Endodermal cell (in vitro differentiated cells): ENCODE measurements at regions not wholly inside any gene's neighbourhood (a gene's known extent, or its start where the extent isn't known, plus 50 kb on each side); places are given as distances from the start of the nearest gene placed in this dataset.

ENCODE experiments used
- DNase-seq: peaks from one replicate; pipeline ENCODE4 v3.0.0-alpha.2; 2017
- H3K27ac ChIP-seq: 2 replicates; pipeline ENCODE4 v1.5.1; 2013; ENCODE audit warnings: mild to moderate bottlenecking, low read depth, low read length, moderate library complexity
- H3K27me3 ChIP-seq: 2 replicates; pipeline ENCODE4 v1.6.1; 2013; ENCODE audit warnings: mild to moderate bottlenecking, low read length, moderate library complexity; ENCODE audit not compliant: insufficient read depth, control insufficient read depth, poor library complexity, severe bottlenecking
- H3K36me3 ChIP-seq: 2 replicates; pipeline ENCODE4 v1.7.0; 2013; ENCODE audit warnings: mild to moderate bottlenecking, low read length, moderate library complexity; ENCODE audit not compliant: control insufficient read depth, insufficient read depth
- H3K4me1 ChIP-seq: one replicate; pipeline ENCODE4 v1.7.0; 2013; ENCODE audit warnings: low read length; ENCODE audit not compliant: control insufficient read depth, insufficient read depth
- H3K4me3 ChIP-seq: 2 replicates; pipeline ENCODE4 v1.5.1; 2013; ENCODE audit warnings: mild to moderate bottlenecking, low read length, moderate library complexity
- H3K9ac ChIP-seq: 2 replicates; pipeline ENCODE4 v1.6.1; 2013; ENCODE audit warnings: mild to moderate bottlenecking, low read length, moderate library complexity; ENCODE audit not compliant: poor library complexity, severe bottlenecking; ENCODE audit errors: extremely low read depth
- H3K9me3 ChIP-seq: 2 replicates; pipeline ENCODE4 v1.6.1; 2013; ENCODE audit warnings: mild to moderate bottlenecking, low read length, moderate library complexity; ENCODE audit not compliant: control insufficient read depth
- H3K27ac Mint-ChIP-seq: 2 replicates; pipeline ENCODE4 v1.8.0; 2020; ENCODE audit warnings: mixed read lengths
- H3K27me3 Mint-ChIP-seq: 2 replicates; pipeline ENCODE4 v1.8.0; 2021; ENCODE audit warnings: mild to moderate bottlenecking, mixed read lengths; ENCODE audit not compliant: insufficient read depth
- H3K36me3 Mint-ChIP-seq: 2 replicates; pipeline ENCODE4 v1.8.0; 2020; ENCODE audit warnings: low read depth, mixed read lengths
- H3K4me1 Mint-ChIP-seq: 2 replicates; pipeline ENCODE4 v1.8.0; 2020; ENCODE audit warnings: mixed read lengths
- H3K4me3 Mint-ChIP-seq: 2 replicates; pipeline ENCODE4 v1.8.0; 2020; ENCODE audit warnings: mild to moderate bottlenecking, moderate library complexity, mixed read lengths
- H3K9me3 Mint-ChIP-seq: 2 replicates; pipeline ENCODE4 v1.8.0; 2020; ENCODE audit warnings: mild to moderate bottlenecking, mixed read lengths
- CTCF ChIP-seq: fragments of 200-600 bp; sonication (generic); conservative IDR thresholded peaks from 2 replicates; pipeline ENCODE4 v1.5.0; 2021; ENCODE audit warnings: antibody characterized with exemption, mild to moderate bottlenecking
- WGBS, 2 experiments: methylation state at CpG; one replicate each; pipeline versions ENCODE4 v1.1.5 to v1.1.7; 2013; ENCODE audit warnings: missing lambda C conversion rate in 2 of 2, mixed read lengths in 1 of 2; ENCODE audit not compliant: insufficient coverage in 1 of 2, insufficient read length in 1 of 2; 5-methylcytosine and 5-hydroxymethylcytosine counted together

- Mint-ChIP-seq H3K4me1 (peaks cover 4% of the 10 kb centered on the region), H3K27ac (no peak overlapping the region), H3K4me3 (no peak overlapping the region), H3K36me3 (no peaks in the 10 kb centered on the region), H3K27me3 (no peaks in the 10 kb centered on the region), H3K9me3 (peaks cover 8% of the 10 kb centered on the region)
- H3K36me3 ChIP-seq, result no peaks in the 10 kb centered on the region
- TF ChIP-seq CTCF, result no peak
- no peak for DNase-seq
- H3K27me3 ChIP-seq, result no peaks in the 10 kb centered on the region
- H3K27ac ChIP-seq, result no peak overlapping the region
- no peaks in the 10 kb centered on the region for H3K9me3 ChIP-seq
- no peak overlapping the region for H3K9ac ChIP-seq
- H3K4me3 ChIP-seq, result no peak overlapping the region
- H3K4me1 ChIP-seq, result no peaks in the 10 kb centered on the region
These were observed 602.4 kb upstream of the ACVR2A start for GRCh38 chr2:147242445-147242844.

- DNase-seq, result no peak
- Mint-ChIP-seq H3K9me3 (peaks cover 8% of the 10 kb centered on the region), H3K27ac (no peak overlapping the region), H3K4me1 (peaks cover 12% of the 10 kb centered on the region), H3K4me3 (no peak overlapping the region), H3K36me3 (no peaks in the 10 kb centered on the region), H3K27me3 (no peaks in the 10 kb centered on the region)
- Histone ChIP-seq H3K36me3 (no peaks in the 10 kb centered on the region), H3K27ac (no peak overlapping the region), H3K4me1 (peaks cover 6% of the 10 kb centered on the region), H3K4me3 (no peak overlapping the region), H3K27me3 (no peaks in the 10 kb centered on the region), H3K9ac (no peak overlapping the region), H3K9me3 (no peaks in the 10 kb centered on the region)
- no peak for TF ChIP-seq CTCF
- 93% methylated on average over 2 of the region's 2 CpGs; no CpG with 5 or more reads in 1 of the 2 experiments for WGBS, 2 experiments
These were observed 608.2 kb upstream of the ACVR2A start for GRCh38 chr2:147236601-147237000.

- H3K4me3 Mint-ChIP-seq, result no peak overlapping the region
- no peak overlapping the region for H3K27ac Mint-ChIP-seq
- H3K36me3 ChIP-seq, result no peaks in the 10 kb centered on the region
- no peak for DNase-seq
- no peaks in the 10 kb centered on the region for H3K27me3 Mint-ChIP-seq
- peaks cover 6% of the 10 kb centered on the region for H3K4me1 ChIP-seq
- H3K27ac ChIP-seq, result no peak overlapping the region
- no peak overlapping the region for H3K9ac ChIP-seq
- no peak for TF ChIP-seq CTCF
- H3K36me3 Mint-ChIP-seq, result no peaks in the 10 kb centered on the region
- H3K4me1 Mint-ChIP-seq, result peaks cover 12% of the 10 kb centered on the region
- H3K4me3 ChIP-seq, result no peak overlapping the region
- 83 to 91% methylated on average over 3 of the region's 3 CpGs for WGBS, 2 experiments
- H3K9me3 Mint-ChIP-seq, result no peaks in the 10 kb centered on the region
- no peaks in the 10 kb centered on the region for H3K27me3 ChIP-seq
- no peaks in the 10 kb centered on the region for H3K9me3 ChIP-seq
These were observed 612.6 kb upstream of the ACVR2A start for GRCh38 chr2:147232225-147232669.
